Trophoblast cell (in vitro differentiated cells and primary cell): ENCODE measurements at regions not wholly inside any gene's neighbourhood (a gene's known extent, or its start where the extent isn't known, plus 50 kb on each side); places are given as distances from the start of the nearest gene placed in this dataset.
"Not testable (repeated sequence)": the region's sequence is repeated elsewhere in the genome, so short reads cannot be mapped to it uniquely, and the experiment has no call there.

Source experiments
- DNase-seq, 2 donors: peaks; one replicate each; pipeline ENCODE4 v3.0.0-alpha.2; 2016
- H2AFZ ChIP-seq: 2 replicates; pipeline ENCODE4 v1.6.1; 2013; ENCODE audit warnings: low read length, moderate library complexity, mild to moderate bottlenecking; ENCODE audit not compliant: insufficient read depth, poor library complexity
- H2AK5ac ChIP-seq: 2 replicates; pipeline ENCODE4 v1.6.1; 2013; ENCODE audit warnings: mild to moderate bottlenecking, low read length
- H2BK120ac ChIP-seq: 2 replicates; pipeline ENCODE4 v1.6.1; 2013; ENCODE audit warnings: low read length, mild to moderate bottlenecking, moderate library complexity; ENCODE audit not compliant: insufficient read depth, poor library complexity
- H2BK12ac ChIP-seq: 2 replicates; pipeline ENCODE4 v1.6.1; 2013; ENCODE audit warnings: mild to moderate bottlenecking, low read length, moderate library complexity
- H2BK5ac ChIP-seq: 2 replicates; pipeline ENCODE4 v1.6.1; 2013; ENCODE audit warnings: low read length, low read depth, moderate library complexity, mild to moderate bottlenecking; ENCODE audit not compliant: poor library complexity
- H3K14ac ChIP-seq: 2 replicates; pipeline ENCODE4 v1.6.1; 2013; ENCODE audit warnings: mild to moderate bottlenecking, low read length
- H3K18ac ChIP-seq: 2 replicates; pipeline ENCODE4 v1.6.1; 2013; ENCODE audit warnings: mild to moderate bottlenecking, low read length
- H3K23ac ChIP-seq: 2 replicates; pipeline ENCODE4 v1.6.1; 2013; ENCODE audit warnings: low read length
- H3K27ac ChIP-seq: 2 replicates; pipeline ENCODE4 v1.5.1; 2013; ENCODE audit warnings: low read depth, mild to moderate bottlenecking, inconsistent platforms, low read length, moderate library complexity
- H3K27me3 ChIP-seq: 2 replicates; pipeline ENCODE4 v1.6.1; 2013; ENCODE audit warnings: inconsistent platforms, mild to moderate bottlenecking, low read length, moderate library complexity; ENCODE audit not compliant: insufficient read depth
- H3K36me3 ChIP-seq, 2 experiments: 1 replicate in 1 of 2; 2 replicates in 1 of 2; pipeline ENCODE4 v1.6.1; 2013; ENCODE audit warnings: low read length in 2 of 2, mild to moderate bottlenecking in 2 of 2, moderate library complexity in 1 of 2; ENCODE audit not compliant: insufficient read depth in 2 of 2, control insufficient read depth in 1 of 2
- H3K4ac ChIP-seq: 2 replicates; pipeline ENCODE4 v1.6.1; 2013; ENCODE audit warnings: low read depth, mild to moderate bottlenecking, low read length, moderate library complexity
- H3K4me1 ChIP-seq, 2 experiments: 1 replicate in 1 of 2; 2 replicates in 1 of 2; pipeline ENCODE4 v1.6.1; 2013; ENCODE audit warnings: low read length in 2 of 2, mild to moderate bottlenecking in 2 of 2, moderate library complexity in 1 of 2; ENCODE audit not compliant: insufficient read depth in 2 of 2, control insufficient read depth in 1 of 2
- H3K4me2 ChIP-seq: 2 replicates; pipeline ENCODE4 v1.6.1; 2013; ENCODE audit warnings: inconsistent platforms, mild to moderate bottlenecking, low read length, moderate library complexity
- H3K4me3 ChIP-seq: 2 replicates; pipeline ENCODE4 v1.5.1; 2013; ENCODE audit warnings: mild to moderate bottlenecking, low read depth, low read length, inconsistent platforms
- H3K79me1 ChIP-seq: one replicate; pipeline ENCODE4 v1.6.1; 2013; ENCODE audit warnings: low read length
- H3K79me2 ChIP-seq: 2 replicates; pipeline ENCODE4 v1.6.1; 2013; ENCODE audit warnings: low read length, mild to moderate bottlenecking; ENCODE audit not compliant: control insufficient read depth, insufficient read depth, poor library complexity
- H3K9ac ChIP-seq: 2 replicates; pipeline ENCODE4 v1.6.1; 2013; ENCODE audit warnings: mild to moderate bottlenecking, low read length
- H3K9me3 ChIP-seq: 2 replicates; pipeline ENCODE4 v1.6.1; 2013; ENCODE audit warnings: low read depth, mild to moderate bottlenecking, control low read depth, inconsistent platforms, low read length; ENCODE audit not compliant: insufficient read depth
- H4K12ac ChIP-seq: 2 replicates; pipeline ENCODE4 v1.6.1; 2013; ENCODE audit warnings: low read depth, mild to moderate bottlenecking, low read length, moderate library complexity
- H4K8ac ChIP-seq: 2 replicates; pipeline ENCODE4 v1.6.1; 2013; ENCODE audit warnings: low read depth, mild to moderate bottlenecking, low read length, moderate library complexity
- H4K91ac ChIP-seq: one replicate; pipeline ENCODE4 v1.6.1; 2013; ENCODE audit warnings: low read depth, mild to moderate bottlenecking, low read length, moderate library complexity
- WGBS: extraction: QIAGEN DNeasy Blood & Tissue Kit; methylation state at CpG from one replicate; pipeline ENCODE4 v1.1.7; 2013; ENCODE audit warnings: missing lambda C conversion rate; ENCODE audit not compliant: insufficient read length, insufficient coverage; ENCODE audit errors: extremely low coverage; 5-methylcytosine and 5-hydroxymethylcytosine counted together

DNA sequence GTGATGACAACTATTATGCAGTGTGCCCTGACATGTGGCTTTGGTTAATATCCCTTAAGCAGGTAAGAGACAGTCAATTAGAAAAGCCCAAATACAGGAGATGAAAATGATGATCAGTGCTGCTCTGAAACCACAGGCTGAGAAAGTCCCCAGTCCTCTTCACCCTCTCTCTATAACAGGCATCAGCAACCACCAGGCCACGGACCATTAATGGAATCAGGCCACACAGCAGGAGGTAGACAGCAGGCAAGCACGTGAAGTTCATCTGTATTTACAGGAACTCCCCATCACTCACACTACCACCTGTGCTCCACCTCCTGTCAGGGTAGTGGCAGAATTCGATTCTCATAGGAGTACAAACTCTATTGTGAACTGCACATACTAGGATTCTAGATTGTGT lies 591.6 kb upstream of the CYLC2 start:
- DNase-seq, result no peak
- Histone ChIP-seq H3K4ac (no peak overlapping the region), H2BK120ac (no peak overlapping the region), H3K18ac (no peak overlapping the region), H2BK12ac (no peak overlapping the region), H2AFZ (no peak overlapping the region), H4K12ac (no peak overlapping the region), H3K27me3 (no peaks in the 10 kb centered on the region), H4K91ac (no peak overlapping the region), H2BK5ac (no peak overlapping the region), H3K4me1 (no peaks in the 10 kb centered on the region), H3K9ac (no peak overlapping the region), H3K79me2 (no peaks in the 10 kb centered on the region), H3K4me2 (no peak overlapping the region), H3K36me3 (no peaks in the 10 kb centered on the region), H3K23ac (no peak overlapping the region), H3K9me3 (no peaks in the 10 kb centered on the region), H3K27ac (no peak overlapping the region), H2AK5ac (no peak overlapping the region), H3K14ac (no peak overlapping the region), H3K4me3 (no peak overlapping the region), H4K8ac (no peak overlapping the region), H3K79me1 (no peaks in the 10 kb centered on the region)
- no CpG with 5 or more reads among the region's 3 CpGs for WGBS

GRCh38 chr9:102398205-102398604 lies 596.9 kb upstream of the CYLC2 start:
- Histone ChIP-seq H4K91ac (no peak overlapping the region), H3K36me3 (no peaks in the 10 kb centered on the region), H3K79me1 (no peaks in the 10 kb centered on the region), H3K27me3 (no peaks in the 10 kb centered on the region), H2AFZ (no peak overlapping the region), H2BK120ac (no peak overlapping the region), H4K8ac (no peak overlapping the region), H4K12ac (no peak overlapping the region), H2BK5ac (no peak overlapping the region), H3K9ac (no peak overlapping the region), H3K79me2 (no peaks in the 10 kb centered on the region), H3K18ac (no peak overlapping the region), H3K4me2 (no peak overlapping the region), H3K23ac (no peak overlapping the region), H2BK12ac (no peak overlapping the region), H3K14ac (no peak overlapping the region), H2AK5ac (no peak overlapping the region), H3K4ac (no peak overlapping the region), H3K27ac (no peak overlapping the region), H3K4me1 (no peaks in the 10 kb centered on the region), H3K9me3 (no peaks in the 10 kb centered on the region), H3K4me3 (no peak overlapping the region)
- no peak for DNase-seq

GRCh38 chr9:102385620-102386019 lies 609.5 kb upstream of the CYLC2 start:
- not testable (repeated sequence) for H3K18ac ChIP-seq, H2BK12ac ChIP-seq, H4K8ac ChIP-seq, H4K91ac ChIP-seq, H3K27ac ChIP-seq, H2AFZ ChIP-seq, H3K79me1 ChIP-seq, H3K79me2 ChIP-seq, H3K14ac ChIP-seq, H3K4me1 ChIP-seq, H3K4me2 ChIP-seq, DNase-seq, H3K4ac ChIP-seq, H4K12ac ChIP-seq, H3K9me3 ChIP-seq, H3K9ac ChIP-seq, H2BK120ac ChIP-seq, H2AK5ac ChIP-seq, H3K23ac ChIP-seq, H3K4me3 ChIP-seq, H3K27me3 ChIP-seq, H2BK5ac ChIP-seq, H3K36me3 ChIP-seq
- WGBS, result 100% methylated on average over 1 of the region's 2 CpGs

GRCh38 chr9:102362470-102363132 lies 624.2 kb upstream of the GRIN3A start:
- H4K12ac ChIP-seq, result no peak overlapping the region
- no peak overlapping the region for H2AFZ ChIP-seq
- no peak overlapping the region for H4K91ac ChIP-seq
- no peaks in the 10 kb centered on the region for H3K36me3 ChIP-seq
- DNase-seq, result no peak
- H3K9me3 ChIP-seq, result no peaks in the 10 kb centered on the region
- no peak overlapping the region for H3K4ac ChIP-seq
- H4K8ac ChIP-seq, result no peak overlapping the region
- no peak overlapping the region for H3K18ac ChIP-seq
- H2BK120ac ChIP-seq, result no peak overlapping the region
- H2BK12ac ChIP-seq, result no peak overlapping the region
- no peak overlapping the region for H3K4me3 ChIP-seq
- no peak overlapping the region for H2BK5ac ChIP-seq
- no CpG with 5 or more reads among the region's 6 CpGs for WGBS
- no peak overlapping the region for H2AK5ac ChIP-seq
- no peak overlapping the region for H3K14ac ChIP-seq
- no peak overlapping the region for H3K23ac ChIP-seq
- no peaks in the 10 kb centered on the region for H3K79me1 ChIP-seq
- H3K27me3 ChIP-seq, result no peaks in the 10 kb centered on the region
- no peak overlapping the region for H3K27ac ChIP-seq
- H3K79me2 ChIP-seq, result no peaks in the 10 kb centered on the region
- no peaks in the 10 kb centered on the region for H3K4me1 ChIP-seq
- no peak overlapping the region for H3K9ac ChIP-seq
- no peak overlapping the region for H3K4me2 ChIP-seq
